Mammary epithelial cell (primary cell): ENCODE measurements at regions not wholly inside any gene's neighbourhood (a gene's known extent, or its start where the extent isn't known, plus 50 kb on each side); places are given as distances from the start of the nearest gene placed in this dataset.

Experiments
- CTCF ChIP-seq, 2 donors: IDR thresholded peaks in 1 of 2; conservative IDR thresholded peaks in 1 of 2; 2 replicates each; pipeline ENCODE4 v1.5.1; 2011 to 2012; ENCODE audit warnings: inconsistent platforms in 2 of 2, low read length in 2 of 2, mild to moderate bottlenecking in 2 of 2, control low read depth in 1 of 2, low read depth in 1 of 2; ENCODE audit not compliant: insufficient read depth in 1 of 2; ENCODE audit errors: extremely low read depth in 1 of 2
- EZH2 ChIP-seq: IDR thresholded peaks from 2 replicates; pipeline ENCODE4 v1.6.1; 2012; ENCODE audit warnings: low read length, inconsistent platforms, borderline replicate concordance

DNA sequence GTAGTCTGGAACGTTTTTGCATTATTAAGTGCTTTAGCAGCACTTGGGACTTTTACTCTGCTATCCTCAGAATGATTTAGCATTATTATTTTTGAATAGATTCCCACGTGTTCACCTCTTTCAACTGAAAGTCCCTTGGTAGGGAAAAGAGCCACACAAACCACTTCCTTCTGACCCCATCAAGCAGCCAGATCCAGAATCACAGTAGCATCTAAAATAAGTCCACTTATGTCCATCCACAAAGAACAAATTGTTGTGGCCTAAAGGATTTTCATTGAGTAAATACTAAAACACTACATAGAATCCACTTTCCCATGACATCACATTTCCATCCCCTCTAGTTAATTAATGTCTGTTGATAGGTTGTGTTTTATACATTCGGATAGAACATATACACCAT, 381.7 kb downstream of the AASDHPPT start:
- TF ChIP-seq EZH2 (no peak), CTCF (conservative IDR thresholded peaks at IDR 0.05 in 1 of 2, IDR thresholded peaks at IDR 0.05 in 1 of 2; ENCODE audit: extremely low read depth in 1 of 2, insufficient read depth in 1 of 2, low read depth in 1 of 2, low read length in 2 of 2) (no peak)
